ENCODE measurements at regions not wholly inside any gene's neighbourhood (a gene's known extent, or its start where the extent isn't known, plus 50 kb on each side); places are given as distances from the start of the nearest gene placed in this dataset.

GRCh38 chr3:174336784-174337183 is 522.4 kb upstream of the NAALADL2 start:
- TF ChIP-seq, protein P1, sequence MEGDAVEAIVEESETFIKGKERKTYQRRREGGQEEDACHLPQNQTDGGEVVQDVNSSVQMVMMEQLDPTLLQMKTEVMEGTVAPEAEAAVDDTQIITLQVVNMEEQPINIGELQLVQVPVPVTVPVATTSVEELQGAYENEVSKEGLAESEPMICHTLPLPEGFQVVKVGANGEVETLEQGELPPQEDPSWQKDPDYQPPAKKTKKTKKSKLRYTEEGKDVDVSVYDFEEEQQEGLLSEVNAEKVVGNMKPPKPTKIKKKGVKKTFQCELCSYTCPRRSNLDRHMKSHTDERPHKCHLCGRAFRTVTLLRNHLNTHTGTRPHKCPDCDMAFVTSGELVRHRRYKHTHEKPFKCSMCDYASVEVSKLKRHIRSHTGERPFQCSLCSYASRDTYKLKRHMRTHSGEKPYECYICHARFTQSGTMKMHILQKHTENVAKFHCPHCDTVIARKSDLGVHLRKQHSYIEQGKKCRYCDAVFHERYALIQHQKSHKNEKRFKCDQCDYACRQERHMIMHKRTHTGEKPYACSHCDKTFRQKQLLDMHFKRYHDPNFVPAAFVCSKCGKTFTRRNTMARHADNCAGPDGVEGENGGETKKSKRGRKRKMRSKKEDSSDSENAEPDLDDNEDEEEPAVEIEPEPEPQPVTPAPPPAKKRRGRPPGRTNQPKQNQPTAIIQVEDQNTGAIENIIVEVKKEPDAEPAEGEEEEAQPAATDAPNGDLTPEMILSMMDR (IDR thresholded peaks at IDR 0.05; ENCODE audit: insufficient read depth, low read depth, low read length) = no peak
- no peak for DNase-seq (ENCODE audit: low read depth)
- no peak overlapping the region for H3K4me3 ChIP-seq (ENCODE audit: low read depth, low read length)

DNA sequence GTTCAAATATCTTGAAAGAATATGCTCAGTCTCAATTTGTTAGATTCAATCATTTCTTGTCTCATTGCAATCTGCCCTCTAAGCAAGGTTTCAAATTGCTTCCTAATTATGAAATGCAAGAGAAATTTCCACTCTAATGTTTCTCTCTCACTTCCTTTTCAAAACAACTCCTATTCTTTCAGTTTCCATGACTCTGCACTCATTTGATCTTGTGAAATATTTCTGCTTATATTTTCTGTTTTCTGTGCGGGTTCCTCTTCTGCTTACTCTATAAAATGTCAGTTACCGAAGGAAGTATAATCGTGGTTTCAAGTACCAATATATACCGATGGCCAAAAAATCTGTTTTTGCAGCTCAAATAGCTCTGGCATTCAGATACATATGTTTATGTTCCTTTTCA is 521.9 kb upstream of the NAALADL2 start:
- TF ChIP-seq, protein P1 (IDR thresholded peaks at IDR 0.05; ENCODE audit: insufficient read depth, low read depth, low read length) = no peak
- DNase-seq (ENCODE audit: low read depth) = peak; percentile 13
- no peak overlapping the region for H3K4me3 ChIP-seq (ENCODE audit: low read depth, low read length)

GRCh38 chr3:174340624-174341587 is 518.2 kb upstream of the NAALADL2 start:
- no peak for DNase-seq (ENCODE audit: low read depth)
- H3K4me3 ChIP-seq (ENCODE audit: low read depth, low read length) = no peak overlapping the region
- TF ChIP-seq, protein P1 (IDR thresholded peaks at IDR 0.05; ENCODE audit: insufficient read depth, low read depth, low read length) = no peak

GRCh38 chr3:174342171-174342570 is 517.0 kb upstream of the NAALADL2 start:
- no peak for DNase-seq (ENCODE audit: low read depth)
- no peak overlapping the region for H3K4me3 ChIP-seq (ENCODE audit: low read depth, low read length)
- TF ChIP-seq, protein P1 (IDR thresholded peaks at IDR 0.05; ENCODE audit: insufficient read depth, low read depth, low read length) = no peak

- no peak overlapping the region for H3K4me3 ChIP-seq (ENCODE audit: low read depth, low read length)
- TF ChIP-seq, protein P1 (IDR thresholded peaks at IDR 0.05; ENCODE audit: insufficient read depth, low read depth, low read length) = no peak
- no peak for DNase-seq (ENCODE audit: low read depth)
These were observed 516.1 kb upstream of the NAALADL2 start for GRCh38 chr3:174342941-174343501.

GRCh38 chr3:174346141-174346540 is 513.0 kb upstream of the NAALADL2 start:
- H3K4me3 ChIP-seq (ENCODE audit: low read depth, low read length) = no peak overlapping the region
- TF ChIP-seq, protein P1 (IDR thresholded peaks at IDR 0.05; ENCODE audit: insufficient read depth, low read depth, low read length) = no peak
- DNase-seq (ENCODE audit: low read depth) = no peak
